ENCODE measurements at regions not wholly inside any gene's neighbourhood (a gene's known extent, or its start where the extent isn't known, plus 50 kb on each side); places are given as distances from the start of the nearest gene placed in this dataset.

GRCh38 chr3:96354106-96354505 lies 460.3 kb upstream of the EPHA6 start:
- no peak overlapping the region for H3K4me3 Mint-ChIP-seq
- peaks cover 0 to 3% (median 0%) of the 10 kb centered on the region in 3 donors for H3K36me3 Mint-ChIP-seq
- DNase-seq, result no peak
- no peaks in the 10 kb centered on the region for H3K4me1 Mint-ChIP-seq
- H3K9me3 Mint-ChIP-seq, result peaks cover 12 to 52% (median 29%) of the 10 kb centered on the region in 6 donors
- H3K27ac Mint-ChIP-seq, result no peak overlapping the region
- H3K27me3 Mint-ChIP-seq (ENCODE audit: low read depth in 3 of 3), result no peaks in the 10 kb centered on the region

DNA sequence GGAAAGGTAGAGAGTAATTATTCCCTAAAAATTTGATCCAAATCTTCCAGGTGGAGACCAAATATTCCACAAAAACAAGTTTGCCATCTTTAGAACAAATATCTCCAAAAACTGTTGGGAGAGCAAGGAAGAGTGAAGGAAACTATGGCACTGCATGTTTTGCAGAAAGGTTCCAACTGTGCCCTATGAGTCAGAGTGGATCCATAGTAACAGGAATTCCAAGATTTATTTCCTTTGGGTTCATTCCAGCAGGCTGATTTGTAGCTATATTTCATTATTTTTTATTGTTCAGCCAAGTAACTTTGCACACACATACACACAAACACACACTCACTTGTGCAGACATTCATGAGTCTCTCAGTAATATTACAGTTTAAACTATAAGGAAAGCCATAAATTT lies 459.7 kb upstream of the EPHA6 start:
- no peak overlapping the region for H3K27ac Mint-ChIP-seq
- no peak for DNase-seq
- peaks cover 0 to 3% (median 3%) of the 10 kb centered on the region in 3 donors for H3K36me3 Mint-ChIP-seq
- H3K9me3 Mint-ChIP-seq, result peaks cover 12 to 51% (median 28%) of the 10 kb centered on the region in 6 donors
- H3K27me3 Mint-ChIP-seq (ENCODE audit: low read depth in 3 of 3), result no peaks in the 10 kb centered on the region
- no peaks in the 10 kb centered on the region for H3K4me1 Mint-ChIP-seq
- no peak overlapping the region for H3K4me3 Mint-ChIP-seq

- Mint-ChIP-seq H3K36me3 (peaks cover 0 to 3% (median 3%) of the 10 kb centered on the region in 3 donors), H3K27ac (no peak overlapping the region), H3K9me3 (peaks cover 11 to 55% (median 32%) of the 10 kb centered on the region in 6 donors), H3K27me3 (ENCODE audit: low read depth in 3 of 3) (peaks cover 0 to 1% (median 0%) of the 10 kb centered on the region in 3 donors), H3K4me1 (no peaks in the 10 kb centered on the region), H3K4me3 (no peak overlapping the region)
- DNase-seq, result no peak
Measured at GRCh38 chr3:96361241-96361640, 453.2 kb upstream of the EPHA6 start.

- Mint-ChIP-seq H3K27me3 (ENCODE audit: low read depth in 3 of 3) (peaks cover 0 to 3% (median 0%) of the 10 kb centered on the region in 3 donors), H3K9me3 (peaks cover 14 to 38% (median 27%) of the 10 kb centered on the region in 6 donors), H3K4me3 (no peak overlapping the region), H3K4me1 (no peaks in the 10 kb centered on the region), H3K27ac (no peak overlapping the region), H3K36me3 (no peaks in the 10 kb centered on the region)
- DNase-seq, result no peak
Measured at GRCh38 chr3:96370637-96371036, 443.8 kb upstream of the EPHA6 start.

DNA sequence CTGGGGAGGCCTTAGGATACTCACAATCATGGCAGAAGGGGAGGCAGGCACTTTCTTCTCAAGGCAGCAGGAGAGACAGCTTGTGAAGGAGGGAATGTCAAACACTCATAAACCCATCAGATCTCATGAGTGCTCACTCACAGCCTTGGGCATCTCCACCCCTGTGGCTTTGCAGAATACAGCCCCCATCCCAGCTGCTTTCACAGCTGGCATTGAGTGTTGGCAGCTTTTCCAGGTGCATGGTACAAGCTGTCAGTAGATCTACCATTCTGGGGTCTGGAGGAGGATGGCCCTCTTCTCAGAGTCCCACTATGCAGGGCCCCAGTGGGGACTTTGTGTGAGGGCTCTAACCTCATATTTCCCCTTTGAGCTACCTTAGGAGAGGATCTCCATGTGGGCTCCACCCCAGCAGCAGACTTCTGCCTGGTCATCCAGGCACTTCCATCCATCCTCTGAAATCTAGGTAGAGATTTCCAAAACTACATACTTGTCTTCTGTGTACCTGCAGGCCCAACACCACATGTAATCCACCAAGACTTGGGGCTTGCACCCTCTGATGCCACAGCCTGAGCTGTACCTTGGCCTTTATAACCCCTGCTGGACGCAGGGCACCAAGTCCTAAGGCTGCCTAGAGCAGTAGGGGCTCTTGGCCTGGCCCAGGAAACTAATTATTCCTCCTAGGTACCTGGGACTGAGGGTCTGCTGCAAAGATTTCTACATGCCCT lies 404.2 kb upstream of the EPHA6 start:
- peaks cover 0 to 2% (median 0%) of the 10 kb centered on the region in 3 donors for H3K27me3 Mint-ChIP-seq (ENCODE audit: low read depth in 3 of 3)
- H3K4me1 Mint-ChIP-seq, result no peaks in the 10 kb centered on the region
- H3K4me3 Mint-ChIP-seq, result no peak overlapping the region
- H3K27ac Mint-ChIP-seq, result no peak overlapping the region
- peaks cover 7 to 38% (median 22%) of the 10 kb centered on the region in 6 donors for H3K9me3 Mint-ChIP-seq
- no peak for DNase-seq
- no peaks in the 10 kb centered on the region for H3K36me3 Mint-ChIP-seq

DNA sequence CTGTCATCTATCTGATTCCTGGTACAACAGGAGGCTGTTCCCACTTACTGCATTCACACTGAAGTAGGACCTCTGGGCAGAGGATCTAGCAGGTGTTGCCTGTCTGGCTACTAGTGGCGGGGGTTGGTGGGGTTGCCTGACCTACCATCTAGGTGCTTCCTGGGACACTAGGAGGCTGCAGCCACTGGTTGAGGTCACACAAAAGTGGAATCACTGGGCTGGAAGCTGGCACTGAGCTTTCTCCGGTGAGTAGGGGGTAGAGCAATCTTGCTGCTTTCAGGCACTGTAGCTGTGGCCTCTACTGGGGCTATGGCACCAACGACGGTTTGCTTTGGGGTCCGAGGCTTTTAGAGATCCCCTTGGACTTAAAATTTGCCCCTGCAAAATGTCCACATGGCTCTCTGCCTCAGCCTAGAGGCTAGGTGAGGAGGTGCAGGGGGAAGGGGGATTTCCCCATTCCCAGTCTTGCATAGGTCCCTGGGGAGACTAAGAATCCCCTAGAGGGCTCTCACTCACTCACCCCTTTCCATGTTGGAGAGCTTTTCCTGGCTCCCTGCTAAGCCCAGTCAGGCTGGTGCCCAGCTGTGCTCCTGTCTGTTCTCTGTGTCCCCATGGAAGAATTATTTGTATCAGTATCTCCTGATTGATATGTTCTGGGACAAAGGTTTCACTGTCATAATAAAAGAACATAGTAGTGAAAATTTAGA lies 397.7 kb upstream of the EPHA6 start:
- Mint-ChIP-seq H3K9me3 (peaks cover 8 to 42% (median 18%) of the 10 kb centered on the region in 6 donors), H3K27ac (no peak overlapping the region), H3K4me1 (no peaks in the 10 kb centered on the region), H3K36me3 (peaks cover 0 to 4% (median 0%) of the 10 kb centered on the region in 3 donors), H3K4me3 (no peak overlapping the region), H3K27me3 (ENCODE audit: low read depth in 3 of 3) (no peaks in the 10 kb centered on the region)
- DNase-seq, result no peak

- Mint-ChIP-seq H3K4me1 (no peaks in the 10 kb centered on the region), H3K4me3 (no peak overlapping the region), H3K36me3 (peaks cover 0 to 4% (median 0%) of the 10 kb centered on the region in 3 donors), H3K27ac (no peak overlapping the region), H3K9me3 (peaks cover 3 to 47% (median 25%) of the 10 kb centered on the region in 6 donors), H3K27me3 (ENCODE audit: low read depth in 3 of 3) (no peaks in the 10 kb centered on the region)
- no peak for DNase-seq
Measured at GRCh38 chr3:96428097-96428496, 386.3 kb upstream of the EPHA6 start.

DNA sequence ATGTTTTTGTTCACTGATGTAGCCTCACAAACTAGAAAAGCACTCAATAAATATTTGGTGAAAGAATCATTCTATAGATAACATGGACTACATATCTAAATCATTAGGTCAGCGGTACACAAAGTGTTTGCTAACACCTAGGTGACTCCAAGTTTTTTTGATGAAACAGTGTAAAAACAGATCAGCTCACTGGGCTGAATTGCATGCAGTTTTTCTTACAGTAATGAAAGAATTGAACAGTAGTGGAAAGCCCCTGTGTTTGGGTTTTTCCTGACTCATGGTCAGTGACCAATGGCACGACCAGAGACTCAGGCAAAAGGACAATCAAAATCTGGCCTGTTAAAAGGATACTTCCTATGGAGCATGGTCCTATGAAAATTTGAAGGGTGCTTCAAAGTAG lies 384.3 kb upstream of the EPHA6 start:
- Mint-ChIP-seq H3K27me3 (ENCODE audit: low read depth in 3 of 3) (no peaks in the 10 kb centered on the region), H3K4me3 (no peak overlapping the region), H3K36me3 (peaks cover 0 to 4% (median 0%) of the 10 kb centered on the region in 3 donors), H3K4me1 (no peaks in the 10 kb centered on the region), H3K27ac (no peak overlapping the region), H3K9me3 (peaks cover 6 to 29% (median 20%) of the 10 kb centered on the region in 6 donors)
- no peak for DNase-seq

DNA sequence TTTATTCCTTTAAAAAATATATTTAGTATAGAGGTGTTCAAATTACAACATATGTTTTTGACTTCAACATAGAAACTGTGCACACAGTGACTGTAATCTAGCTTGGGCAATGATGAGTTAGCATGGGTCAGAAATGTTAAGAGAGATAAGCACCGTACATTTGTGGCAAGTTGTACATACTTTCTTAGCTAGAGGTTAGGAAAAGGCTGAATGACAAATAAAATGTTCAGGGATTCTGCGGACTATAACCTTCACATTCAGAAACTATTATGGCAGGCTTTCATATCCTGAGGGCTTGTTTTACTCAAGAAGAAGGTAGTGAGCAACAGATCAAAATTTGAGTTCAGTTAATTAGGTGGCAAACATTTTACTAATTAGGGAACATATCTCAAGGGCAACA lies 379.7 kb upstream of the EPHA6 start:
- H3K4me3 Mint-ChIP-seq, result no peak overlapping the region
- H3K36me3 Mint-ChIP-seq, result peaks cover 0 to 4% (median 0%) of the 10 kb centered on the region in 3 donors
- no peak for DNase-seq
- H3K27me3 Mint-ChIP-seq (ENCODE audit: low read depth in 3 of 3), result no peaks in the 10 kb centered on the region
- H3K27ac Mint-ChIP-seq, result no peak overlapping the region
- no peaks in the 10 kb centered on the region for H3K4me1 Mint-ChIP-seq
- H3K9me3 Mint-ChIP-seq, result peaks cover 6 to 33% (median 25%) of the 10 kb centered on the region in 6 donors

- Mint-ChIP-seq H3K27me3 (ENCODE audit: low read depth in 3 of 3) (peaks cover 0 to 3% (median 0%) of the 10 kb centered on the region in 3 donors), H3K36me3 (peaks cover 0 to 3% (median 0%) of the 10 kb centered on the region in 3 donors)
Measured at GRCh38 chr3:96449346-96449745, 365.0 kb upstream of the EPHA6 start.

DNA sequence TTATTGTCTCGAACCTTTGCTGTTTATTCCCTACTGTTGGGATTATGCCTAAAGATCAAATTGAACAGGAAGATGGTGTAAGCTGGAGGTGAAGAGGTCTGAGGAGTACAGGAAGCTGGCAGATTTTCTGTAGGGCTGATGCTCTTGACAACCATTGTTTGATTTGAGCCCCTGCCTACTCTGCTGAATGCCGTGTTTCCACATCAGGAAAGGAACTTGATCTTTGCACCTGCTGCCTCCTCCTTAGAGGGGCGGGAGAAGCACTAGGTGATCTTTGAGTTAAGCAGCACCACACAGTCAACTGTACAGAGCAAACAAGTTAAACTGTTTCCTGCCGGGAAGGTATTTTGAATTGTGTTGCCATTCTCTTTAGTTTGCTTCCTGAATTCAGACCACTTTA lies 364.6 kb upstream of the EPHA6 start:
- DNase-seq, result no peak
- Mint-ChIP-seq H3K27ac (no peak overlapping the region), H3K4me1 (no peaks in the 10 kb centered on the region), H3K27me3 (ENCODE audit: low read depth in 3 of 3) (peaks cover 0 to 3% (median 0%) of the 10 kb centered on the region in 3 donors), H3K4me3 (no peak overlapping the region), H3K36me3 (peaks cover 0 to 3% (median 0%) of the 10 kb centered on the region in 3 donors), H3K9me3 (peaks cover 3 to 54% (median 20%) of the 10 kb centered on the region in 6 donors)

More at GRCh38 chr3:96449346-96449745, 365.0 kb upstream of the EPHA6 start:
- Mint-ChIP-seq H3K27ac (no peak overlapping the region), H3K4me1 (no peaks in the 10 kb centered on the region), H3K9me3 (peaks cover 2 to 56% (median 21%) of the 10 kb centered on the region in 6 donors), H3K4me3 (no peak overlapping the region)
- no peak for DNase-seq

DNA sequence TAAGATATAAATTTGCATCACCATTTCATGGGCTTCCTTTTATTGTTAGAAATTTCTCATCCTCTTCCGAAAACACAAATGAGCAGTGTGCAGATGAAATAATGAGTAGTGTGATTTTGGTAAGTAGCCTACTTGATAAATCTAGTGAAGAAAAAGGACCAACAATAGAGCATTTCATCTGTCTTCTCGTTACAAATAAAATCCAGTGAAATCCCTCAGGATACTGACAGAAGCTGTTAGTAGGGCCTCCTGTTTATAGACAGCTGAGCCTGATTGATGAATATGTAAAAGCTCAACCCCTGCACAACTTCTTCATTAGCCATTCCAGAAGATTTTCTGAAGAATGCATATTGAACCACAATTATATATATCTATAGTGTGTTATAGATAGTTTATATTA lies 363.7 kb upstream of the EPHA6 start:
- Mint-ChIP-seq H3K9me3 (peaks cover 4 to 58% (median 20%) of the 10 kb centered on the region in 6 donors), H3K4me3 (no peak overlapping the region), H3K27me3 (ENCODE audit: low read depth in 3 of 3) (peaks cover 0 to 2% (median 0%) of the 10 kb centered on the region in 3 donors), H3K4me1 (no peaks in the 10 kb centered on the region), H3K27ac (no peak overlapping the region), H3K36me3 (peaks cover 0 to 3% (median 0%) of the 10 kb centered on the region in 3 donors)
- no peak for DNase-seq

DNA sequence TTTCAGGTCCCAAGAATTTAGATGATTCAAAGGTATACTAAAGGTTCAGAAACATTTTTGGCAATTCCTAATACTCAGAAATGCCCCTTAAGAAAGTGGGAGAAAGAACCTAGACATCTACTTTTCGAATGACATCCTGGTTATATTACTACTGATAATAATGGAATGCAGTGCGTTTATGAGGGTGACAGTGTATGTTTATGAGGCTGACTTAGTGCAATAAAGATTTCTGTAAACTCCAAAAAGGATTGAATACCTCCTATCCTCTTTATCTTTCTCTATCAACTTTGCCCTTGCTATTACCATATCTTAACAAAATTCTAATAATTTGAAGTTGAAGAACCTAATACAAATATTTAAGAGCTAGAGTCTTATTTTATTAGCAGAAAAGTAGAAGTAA lies 348.9 kb upstream of the EPHA6 start:
- H3K4me1 Mint-ChIP-seq, result no peaks in the 10 kb centered on the region
- peaks cover 7 to 36% (median 12%) of the 10 kb centered on the region in 6 donors for H3K9me3 Mint-ChIP-seq
- H3K4me3 Mint-ChIP-seq, result no peak overlapping the region

GRCh38 chr3:96466441-96466840 lies 348.0 kb upstream of the EPHA6 start:
- Mint-ChIP-seq H3K27me3 (ENCODE audit: low read depth in 3 of 3) (peaks cover 0 to 2% (median 0%) of the 10 kb centered on the region in 3 donors), H3K9me3 (peaks cover 7 to 40% (median 12%) of the 10 kb centered on the region in 6 donors), H3K4me1 (no peaks in the 10 kb centered on the region), H3K4me3 (no peak overlapping the region), H3K27ac (no peak overlapping the region), H3K36me3 (no peaks in the 10 kb centered on the region)
- no peak for DNase-seq

More for the DNA sequence above, 348.9 kb upstream of the EPHA6 start:
- DNase-seq, result no peak
- Mint-ChIP-seq H3K27me3 (ENCODE audit: low read depth in 3 of 3) (peaks cover 0 to 2% (median 0%) of the 10 kb centered on the region in 3 donors), H3K36me3 (no peaks in the 10 kb centered on the region), H3K27ac (no peak overlapping the region)
